Gastrocnemius medialis (tissue), 4 donors: ENCODE measurements at regions not wholly inside any gene's neighbourhood (a gene's known extent, or its start where the extent isn't known, plus 50 kb on each side); places are given as distances from the start of the nearest gene placed in this dataset.

Experiments used
- ATAC-seq, 2 donors: fragments of 150-250 bp; one replicate each; pipeline ENCODE4 v1.9.1; 2016
- DNase-seq, 2 donors: peaks; one replicate each; pipeline ENCODE4 v3.0.0-alpha.2; 2019
- H3K27ac ChIP-seq, 4 donors: fragments of 200-600 bp; sonication (generic); 1 replicate in 1 of 4; 2 replicates in 3 of 4; pipeline ENCODE4 v1.5.1; 2016 to 2018; ENCODE audit warnings: mild to moderate bottlenecking in 2 of 4, moderate library complexity in 1 of 4
- H3K27me3 ChIP-seq, 3 donors: fragments of 200-600 bp; sonication (generic) in 2 of 3; 1 replicate in 1 of 3; 2 replicates in 2 of 3; pipeline versions ENCODE4 v1.5.1 to v1.6.0; 2016 to 2019; ENCODE audit warnings: mild to moderate bottlenecking in 1 of 3, moderate library complexity in 1 of 3
- H3K36me3 ChIP-seq, 2 donors: fragments of 200-600 bp; sonication (generic) in 1 of 2; one replicate each; pipeline ENCODE4 v1.5.1; 2017 to 2018
- H3K4me1 ChIP-seq, 2 donors: fragments of 200-600 bp; sonication (generic) in 1 of 2; one replicate each; pipeline ENCODE4 v1.5.1; 2016 to 2017; ENCODE audit warnings: mild to moderate bottlenecking in 2 of 2
- H3K4me3 ChIP-seq, 4 donors: fragments of 200-600 bp; sonication (generic) in 3 of 4; 1 replicate in 1 of 4; 2 replicates in 3 of 4; pipeline ENCODE4 v1.5.1; 2016 to 2019; ENCODE audit warnings: mild to moderate bottlenecking in 2 of 4
- H3K9me3 ChIP-seq, 3 donors: fragments of 200-600 bp; sonication (generic) in 2 of 3; 1 replicate in 1 of 3; 2 replicates in 2 of 3; pipeline ENCODE4 v1.5.1; 2016 to 2019
- POLR2A ChIP-seq, 2 donors: fragments of 450-650 bp; IDR thresholded peaks; one replicate each; pipeline ENCODE4 v1.6.1; 2017; ENCODE audit warnings: antibody characterized with exemption in 2 of 2, mild to moderate bottlenecking in 2 of 2, moderate library complexity in 2 of 2
- in situ Hi-C, 4 donors: fragments of 200-750 bp; cut with MboI; loops; one replicate each; pipeline versions ENCODE4 v1.15.0 to v1.8.0; 2017; ENCODE audit warnings: low sequenced_read_pairs in 4 of 4
- intact Hi-C: fragments of 100-400 bp; cut with DNase I; formaldehyde crosslinking; loops from one replicate; pipeline ENCODE4 v1.15.1; 2023; ENCODE audit warnings: low total_unique reads
- TF ChIP-seq, protein P1 (sequence below), 5 experiments: fragments of 450-650 bp in 3 of 5; fragments of 200-600 bp in 2 of 5; sonication (generic) in 2 of 5; IDR thresholded peaks in 4 of 5; conservative IDR thresholded peaks in 1 of 5; 1 replicate in 4 of 5; 2 replicates in 1 of 5; pipeline ENCODE4 v1.5.1; 2016 to 2019; ENCODE audit warnings: antibody characterized with exemption in 5 of 5, mild to moderate bottlenecking in 3 of 5, moderate library complexity in 3 of 5

DNA sequence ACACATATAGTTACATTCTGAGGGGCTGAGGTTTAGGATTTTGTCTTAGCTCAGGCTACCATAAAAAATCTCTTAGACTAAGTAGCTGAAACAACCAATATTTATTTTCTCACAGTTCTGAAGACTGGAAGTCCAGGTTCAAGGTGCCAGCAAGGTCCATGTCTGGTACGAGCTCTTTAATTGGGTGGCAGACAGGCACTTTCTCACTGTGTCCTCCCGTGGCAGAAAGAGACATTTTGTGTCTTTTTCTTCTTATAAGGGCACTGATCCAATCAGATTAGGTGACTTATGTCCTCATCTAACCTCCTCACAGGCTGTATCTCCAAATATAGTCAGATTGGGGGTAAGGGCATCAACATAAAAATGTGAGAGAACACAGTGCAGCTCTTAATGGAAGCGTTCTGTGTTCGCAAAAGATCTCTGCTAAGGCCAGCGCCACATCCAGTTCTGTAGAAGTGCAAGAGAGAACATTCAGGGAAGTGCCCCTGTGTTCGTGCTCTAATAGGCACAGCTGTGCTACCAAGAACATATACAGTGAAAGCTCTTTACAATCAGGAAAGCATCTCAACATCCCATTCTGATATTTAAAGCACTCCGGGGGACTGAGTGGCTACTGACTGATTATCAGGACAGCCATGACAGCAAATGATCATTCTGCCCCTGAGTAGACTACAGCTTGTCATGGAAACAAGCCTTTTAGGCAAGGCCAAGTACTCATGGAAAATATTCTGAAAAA is 819.2 kb downstream of the LIG4 start:
- in situ Hi-C loops = no loop called here
- Histone ChIP-seq H3K27me3 (no peaks in the 10 kb centered on the region), H3K9me3 (no peaks in the 10 kb centered on the region), H3K36me3 (no peaks in the 10 kb centered on the region), H3K27ac (no peak overlapping the region), H3K4me1 (no peaks in the 10 kb centered on the region), H3K4me3 (no peak overlapping the region)
- DNase-seq (no peak), ATAC-seq (no peak)
- TF ChIP-seq, protein P1, sequence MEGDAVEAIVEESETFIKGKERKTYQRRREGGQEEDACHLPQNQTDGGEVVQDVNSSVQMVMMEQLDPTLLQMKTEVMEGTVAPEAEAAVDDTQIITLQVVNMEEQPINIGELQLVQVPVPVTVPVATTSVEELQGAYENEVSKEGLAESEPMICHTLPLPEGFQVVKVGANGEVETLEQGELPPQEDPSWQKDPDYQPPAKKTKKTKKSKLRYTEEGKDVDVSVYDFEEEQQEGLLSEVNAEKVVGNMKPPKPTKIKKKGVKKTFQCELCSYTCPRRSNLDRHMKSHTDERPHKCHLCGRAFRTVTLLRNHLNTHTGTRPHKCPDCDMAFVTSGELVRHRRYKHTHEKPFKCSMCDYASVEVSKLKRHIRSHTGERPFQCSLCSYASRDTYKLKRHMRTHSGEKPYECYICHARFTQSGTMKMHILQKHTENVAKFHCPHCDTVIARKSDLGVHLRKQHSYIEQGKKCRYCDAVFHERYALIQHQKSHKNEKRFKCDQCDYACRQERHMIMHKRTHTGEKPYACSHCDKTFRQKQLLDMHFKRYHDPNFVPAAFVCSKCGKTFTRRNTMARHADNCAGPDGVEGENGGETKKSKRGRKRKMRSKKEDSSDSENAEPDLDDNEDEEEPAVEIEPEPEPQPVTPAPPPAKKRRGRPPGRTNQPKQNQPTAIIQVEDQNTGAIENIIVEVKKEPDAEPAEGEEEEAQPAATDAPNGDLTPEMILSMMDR (IDR thresholded peaks at IDR 0.05 in 4 of 5, conservative IDR thresholded peaks at IDR 0.05 in 1 of 5) = no peak
- no peak for TF ChIP-seq POLR2A (IDR thresholded peaks at IDR 0.05)
- intact Hi-C loops = no loop called here

DNA sequence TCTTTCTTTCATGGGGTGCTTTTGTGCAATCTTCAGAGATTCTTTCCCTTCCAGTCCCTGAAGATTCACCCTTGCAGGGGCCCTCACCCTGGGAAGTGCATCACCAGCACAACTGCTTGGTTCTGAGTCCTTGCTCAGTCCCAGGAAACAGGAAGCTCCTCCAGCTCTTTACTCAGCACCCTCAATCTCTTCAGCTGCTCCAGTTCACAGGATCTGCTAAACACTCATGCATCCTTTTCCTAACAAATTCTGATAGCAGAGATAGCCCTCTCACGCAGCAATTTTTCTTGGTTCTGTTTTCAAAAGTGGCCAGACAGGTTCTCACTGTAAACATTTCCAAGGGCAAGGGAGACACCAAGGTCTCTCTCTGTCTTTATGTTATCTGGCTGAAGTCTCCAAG is 823.1 kb downstream of the LIG4 start:
- in situ Hi-C loops (no loop called here), intact Hi-C loops (no loop called here)
- ATAC-seq = no peak
- H3K4me1 ChIP-seq = no peaks in the 10 kb centered on the region
- TF ChIP-seq, protein P1 (IDR thresholded peaks at IDR 0.05 in 4 of 5, conservative IDR thresholded peaks at IDR 0.05 in 1 of 5) = no peak
- no peak for TF ChIP-seq POLR2A (IDR thresholded peaks at IDR 0.05)
- H3K9me3 ChIP-seq = no peaks in the 10 kb centered on the region
- no peak overlapping the region for H3K27ac ChIP-seq
- no peak overlapping the region for H3K4me3 ChIP-seq
- no peaks in the 10 kb centered on the region for H3K27me3 ChIP-seq
- no peaks in the 10 kb centered on the region for H3K36me3 ChIP-seq
- no peak for DNase-seq

DNA sequence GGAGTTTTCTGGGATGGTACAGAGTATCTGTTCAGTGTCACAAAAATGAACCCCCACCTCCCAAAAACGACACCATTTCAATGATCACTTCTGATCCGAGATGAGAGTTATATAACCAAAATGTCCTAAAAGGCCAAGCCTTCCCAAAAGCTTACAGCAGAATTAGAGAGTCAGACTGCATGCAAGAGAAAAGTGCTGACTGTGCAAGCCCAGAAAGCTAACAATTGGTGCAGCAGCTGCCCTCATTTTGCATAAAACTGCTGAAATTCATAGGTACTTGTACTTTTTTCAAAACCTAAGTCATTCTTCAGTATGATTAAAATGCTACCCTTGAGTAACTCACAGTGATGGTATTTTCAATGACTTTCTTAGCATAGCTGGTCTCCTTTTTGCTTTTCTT is 819.6 kb upstream of the ARGLU1 start:
- H3K4me1 ChIP-seq = no peaks in the 10 kb centered on the region
- H3K36me3 ChIP-seq = no peaks in the 10 kb centered on the region
- no peaks in the 10 kb centered on the region for H3K27me3 ChIP-seq
- no peak for TF ChIP-seq POLR2A (IDR thresholded peaks at IDR 0.05)
- TF ChIP-seq, protein P1 (IDR thresholded peaks at IDR 0.05 in 4 of 5, conservative IDR thresholded peaks at IDR 0.05 in 1 of 5) = no peak
- no peak for DNase-seq
- H3K9me3 ChIP-seq = no peaks in the 10 kb centered on the region
- intact Hi-C loops = no loop called here
- no peak overlapping the region for H3K27ac ChIP-seq
- no peak for ATAC-seq
- in situ Hi-C loops = no loop called here
- no peak overlapping the region for H3K4me3 ChIP-seq

DNA sequence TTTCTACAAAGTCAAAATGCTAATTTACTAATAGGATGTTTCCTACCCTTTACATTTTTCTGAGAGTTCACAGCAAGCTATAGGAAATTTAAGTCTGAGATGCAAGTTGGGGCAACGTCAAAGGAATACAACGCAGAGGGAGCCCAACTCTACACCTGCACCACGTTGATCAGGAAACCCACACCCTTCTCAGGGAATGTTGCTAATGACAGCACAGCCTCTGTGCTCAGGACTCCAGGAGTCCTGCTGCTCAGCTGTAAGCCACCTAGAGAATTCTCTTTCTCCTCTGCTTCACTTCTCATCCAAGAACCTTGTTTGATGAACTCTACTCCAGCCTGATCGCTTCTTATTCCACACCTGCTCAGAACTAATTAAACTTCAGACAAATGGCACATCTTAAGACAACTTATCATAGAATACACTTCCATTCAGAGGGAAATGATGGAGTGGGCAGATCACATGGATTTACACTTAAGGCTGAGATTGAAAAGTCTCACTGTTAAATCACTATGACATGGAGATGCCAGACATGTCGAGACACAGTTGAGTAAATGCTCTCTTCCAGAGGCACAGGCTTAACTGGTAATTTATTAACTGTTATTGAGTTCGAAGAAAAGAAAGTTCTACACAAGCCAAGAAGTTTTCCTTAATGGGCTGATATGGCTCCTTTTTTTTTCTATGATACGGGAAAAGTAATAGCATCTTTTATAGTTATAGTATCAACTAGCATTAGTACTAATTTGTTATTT is 811.6 kb upstream of the ARGLU1 start:
- Histone ChIP-seq H3K9me3 (no peaks in the 10 kb centered on the region), H3K4me3 (no peak overlapping the region), H3K27ac (no peak overlapping the region), H3K36me3 (no peaks in the 10 kb centered on the region), H3K4me1 (no peaks in the 10 kb centered on the region), H3K27me3 (no peaks in the 10 kb centered on the region)
- ATAC-seq (no peak), DNase-seq (no peak)
- TF ChIP-seq, protein P1 (IDR thresholded peaks at IDR 0.05 in 4 of 5, conservative IDR thresholded peaks at IDR 0.05 in 1 of 5) = no peak
- TF ChIP-seq POLR2A (IDR thresholded peaks at IDR 0.05) = no peak
- intact Hi-C loops = no loop called here
- in situ Hi-C loops = no loop called here
